Subcutaneous abdominal adipose tissue (tissue), 5 donors: ENCODE measurements at regions not wholly inside any gene's neighbourhood (a gene's known extent, or its start where the extent isn't known, plus 50 kb on each side); places are given as distances from the start of the nearest gene placed in this dataset.

Source experiments
- H3K27ac ChIP-seq: one replicate; pipeline ENCODE4 v1.7.0; 2013; ENCODE audit warnings: low read depth, mild to moderate bottlenecking, inconsistent platforms, low read length, moderate library complexity
- H3K27me3 ChIP-seq, 5 donors: one replicate each; pipeline ENCODE4 v1.7.0; 2013; ENCODE audit warnings: low read length in 5 of 5, inconsistent platforms in 1 of 5; ENCODE audit not compliant: control insufficient read depth in 5 of 5, insufficient read depth in 4 of 5
- H3K36me3 ChIP-seq, 5 donors: one replicate each; pipeline ENCODE4 v1.7.0; 2013; ENCODE audit warnings: low read length in 5 of 5; ENCODE audit not compliant: control insufficient read depth in 5 of 5, insufficient read depth in 5 of 5
- H3K4me1 ChIP-seq, 5 donors: one replicate each; pipeline ENCODE4 v1.7.0; 2013; ENCODE audit warnings: low read length in 5 of 5, mild to moderate bottlenecking in 3 of 5, moderate library complexity in 1 of 5; ENCODE audit not compliant: control insufficient read depth in 5 of 5, insufficient read depth in 5 of 5
- H3K4me3 ChIP-seq, 5 donors: one replicate each; pipeline ENCODE4 v1.7.0; 2013; ENCODE audit warnings: low read length in 5 of 5, low read depth in 1 of 5
- H3K9ac ChIP-seq, 5 donors: one replicate each; pipeline ENCODE4 v1.7.0; 2013; ENCODE audit warnings: low read length in 5 of 5, mild to moderate bottlenecking in 4 of 5, moderate library complexity in 3 of 5
- H3K9me3 ChIP-seq, 5 donors: one replicate each; pipeline ENCODE4 v1.7.0; 2013; ENCODE audit warnings: low read length in 5 of 5; ENCODE audit not compliant: control insufficient read depth in 5 of 5
- donor health status: healthy.
- donor health status: healthy.
- donor health status: healthy.
- donor health status: healthy.
- donor health status: healthy.

DNA sequence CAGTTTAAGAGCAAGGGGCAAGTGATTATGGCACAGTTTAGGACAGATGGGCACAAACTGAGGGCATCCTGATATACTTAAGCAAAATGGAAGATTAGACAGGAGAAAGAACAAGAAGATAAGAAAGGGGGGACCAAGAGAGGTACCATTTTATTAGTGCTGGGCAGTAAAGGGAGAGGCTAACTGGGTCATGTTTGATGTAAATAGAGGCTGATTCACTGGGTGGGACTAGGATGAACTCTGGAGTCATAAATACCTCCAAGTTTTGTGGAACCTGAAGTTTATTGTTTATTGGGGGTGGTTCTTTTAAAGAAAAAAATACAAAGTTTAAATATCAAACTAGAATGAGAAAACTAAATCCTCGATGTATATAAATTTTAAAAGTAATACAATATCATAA lies 1067.2 kb upstream of the GYPC start:
- Histone ChIP-seq H3K36me3 (no peaks in the 10 kb centered on the region), H3K9me3 (peaks cover 0 to 5% (median 0%) of the 10 kb centered on the region in 5 donors), H3K27me3 (no peaks in the 10 kb centered on the region), H3K27ac (no peak overlapping the region), H3K4me1 (no peaks in the 10 kb centered on the region), H3K9ac (no peak overlapping the region), H3K4me3 (no peak overlapping the region)

DNA sequence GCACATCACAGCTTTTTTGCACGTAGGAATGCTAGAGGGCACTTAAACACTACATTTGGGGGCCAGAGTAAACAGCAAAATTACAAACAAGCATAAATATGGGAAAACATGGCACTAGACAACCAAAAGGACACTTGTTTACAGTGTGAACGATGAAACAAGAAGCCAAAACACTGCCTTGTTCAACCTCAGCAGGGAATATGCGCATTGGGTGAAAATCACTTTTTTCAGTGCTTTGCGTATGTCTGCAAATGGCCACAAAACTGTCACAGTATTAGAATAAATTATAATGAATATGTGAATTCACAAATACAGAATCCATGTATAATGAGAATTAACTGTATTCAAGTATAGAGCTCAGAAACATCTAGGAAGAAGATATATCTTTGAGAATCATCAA lies 1064.0 kb upstream of the GYPC start:
- Histone ChIP-seq H3K36me3 (no peaks in the 10 kb centered on the region), H3K9me3 (peaks cover 0 to 5% (median 0%) of the 10 kb centered on the region in 5 donors), H3K4me1 (no peaks in the 10 kb centered on the region), H3K27me3 (no peaks in the 10 kb centered on the region), H3K9ac (no peak overlapping the region), H3K27ac (no peak overlapping the region), H3K4me3 (no peak overlapping the region)

DNA sequence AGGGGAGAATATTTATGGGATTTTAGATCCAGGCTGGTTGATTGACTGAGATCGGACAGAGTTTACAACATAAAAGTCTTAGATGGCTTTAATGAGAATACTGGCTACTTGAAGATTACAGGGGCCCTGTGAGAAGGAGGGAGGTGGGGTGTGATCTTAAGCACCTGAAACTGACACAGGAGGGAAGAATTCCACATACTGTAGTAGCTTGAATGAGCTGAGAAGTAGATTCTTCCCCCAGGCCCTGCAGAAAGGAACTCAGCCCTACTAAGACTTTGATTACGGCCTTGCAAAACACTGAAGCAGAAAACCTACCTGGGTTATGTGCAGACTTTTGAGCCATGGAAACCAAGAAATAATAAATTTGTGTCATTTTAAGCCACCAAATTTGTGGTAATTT lies 1062.9 kb upstream of the GYPC start:
- no peak overlapping the region for H3K9ac ChIP-seq
- no peaks in the 10 kb centered on the region for H3K36me3 ChIP-seq
- H3K4me3 ChIP-seq = no peak overlapping the region
- no peak overlapping the region for H3K27ac ChIP-seq
- H3K27me3 ChIP-seq = no peaks in the 10 kb centered on the region
- no peaks in the 10 kb centered on the region for H3K4me1 ChIP-seq
- H3K9me3 ChIP-seq = peaks cover 0 to 5% (median 0%) of the 10 kb centered on the region in 5 donors

DNA sequence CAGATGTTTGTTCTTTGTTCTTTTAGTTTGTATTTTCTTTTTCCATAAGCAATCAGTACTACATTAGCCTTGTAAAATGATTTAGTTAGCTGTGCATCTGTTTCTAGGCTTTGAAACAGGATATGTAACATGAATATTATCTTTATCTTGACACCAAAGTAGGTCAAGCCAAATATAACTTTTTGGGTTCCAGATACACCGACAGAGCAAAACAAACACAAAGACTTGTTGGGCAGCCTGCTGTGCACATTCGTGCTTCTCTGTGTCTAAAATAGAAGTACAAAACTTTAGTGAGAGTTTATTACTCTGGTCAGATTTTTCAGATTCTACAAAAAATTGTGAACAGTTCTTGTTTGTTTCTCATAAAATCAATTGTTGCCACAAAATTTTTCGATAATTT lies 1059.3 kb upstream of the GYPC start:
- H3K9ac ChIP-seq = no peak overlapping the region
- H3K27me3 ChIP-seq = no peaks in the 10 kb centered on the region
- no peaks in the 10 kb centered on the region for H3K9me3 ChIP-seq
- no peak overlapping the region for H3K4me3 ChIP-seq
- H3K27ac ChIP-seq = no peak overlapping the region
- H3K36me3 ChIP-seq = no peaks in the 10 kb centered on the region
- no peaks in the 10 kb centered on the region for H3K4me1 ChIP-seq

DNA sequence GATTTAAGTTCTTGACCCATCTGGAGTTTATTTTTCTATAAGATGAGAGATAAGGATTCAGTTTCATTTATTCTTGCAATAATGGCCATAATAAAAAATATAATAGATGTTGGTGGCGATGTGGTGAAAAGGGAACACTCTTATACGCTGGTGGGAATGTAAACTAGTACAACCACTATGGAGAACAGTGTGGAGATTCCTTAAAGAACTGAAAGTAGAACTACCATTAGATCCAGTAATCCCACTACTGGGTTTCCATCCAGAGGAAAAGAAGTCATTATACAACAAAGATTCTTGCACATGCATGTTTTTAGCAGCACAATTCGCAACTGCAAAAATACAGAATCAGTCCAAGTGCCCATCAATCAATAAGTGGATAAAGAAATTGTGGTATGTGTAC lies 1040.5 kb upstream of the GYPC start:
- H3K27ac ChIP-seq = no peak overlapping the region
- no peak overlapping the region for H3K9ac ChIP-seq
- no peaks in the 10 kb centered on the region for H3K36me3 ChIP-seq
- H3K4me1 ChIP-seq = no peaks in the 10 kb centered on the region
- no peak overlapping the region for H3K4me3 ChIP-seq
- no peaks in the 10 kb centered on the region for H3K27me3 ChIP-seq
- H3K9me3 ChIP-seq = no peaks in the 10 kb centered on the region

DNA sequence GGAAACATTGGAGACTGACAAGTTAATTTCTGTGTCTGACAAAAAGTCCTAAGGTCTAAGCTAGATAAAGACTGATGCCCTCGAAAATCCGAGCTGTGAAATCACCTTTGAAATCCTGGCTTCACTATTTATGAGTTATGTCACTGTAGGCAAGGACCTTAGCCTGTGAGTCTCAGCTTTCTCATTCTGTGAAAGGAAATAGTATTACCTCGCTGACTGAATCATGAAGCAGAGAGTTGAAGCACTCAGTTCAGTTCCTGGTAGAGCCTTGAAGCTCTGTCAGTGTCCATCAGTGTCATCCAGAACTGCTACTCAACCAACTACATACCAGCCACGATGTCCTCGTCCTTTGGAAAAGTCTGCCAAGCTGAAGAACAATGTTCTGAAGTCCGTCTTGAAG lies 1025.6 kb upstream of the GYPC start:
- Histone ChIP-seq H3K9ac (no peak overlapping the region), H3K36me3 (no peaks in the 10 kb centered on the region), H3K4me1 (no peaks in the 10 kb centered on the region), H3K27ac (no peak overlapping the region), H3K4me3 (no peak overlapping the region), H3K9me3 (peaks cover 0 to 5% (median 0%) of the 10 kb centered on the region in 5 donors), H3K27me3 (no peaks in the 10 kb centered on the region)

DNA sequence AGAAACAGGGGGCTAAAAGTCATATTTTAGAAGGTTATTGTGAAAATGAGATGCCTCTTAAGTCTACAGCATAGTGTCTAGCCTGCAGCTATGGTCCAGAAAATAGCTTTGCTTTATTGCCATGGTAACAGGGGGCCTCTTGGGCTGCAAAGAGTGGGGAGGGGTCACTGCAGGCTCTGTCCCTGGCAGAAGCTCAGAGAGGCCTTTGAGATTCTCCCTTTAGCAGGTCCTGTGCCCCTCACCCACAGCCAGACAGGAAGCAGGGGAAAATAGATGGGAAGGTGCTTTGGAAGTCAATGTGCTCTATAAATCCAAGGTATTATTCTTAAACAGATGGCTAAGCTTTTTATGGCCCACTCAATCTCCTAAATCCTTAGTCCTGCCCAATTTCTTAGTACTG lies 1021.3 kb upstream of the GYPC start:
- no peak overlapping the region for H3K9ac ChIP-seq
- no peak overlapping the region for H3K4me3 ChIP-seq
- H3K9me3 ChIP-seq = peaks cover 0 to 3% (median 0%) of the 10 kb centered on the region in 5 donors
- no peaks in the 10 kb centered on the region for H3K36me3 ChIP-seq
- H3K4me1 ChIP-seq = no peaks in the 10 kb centered on the region
- no peak overlapping the region for H3K27ac ChIP-seq
- H3K27me3 ChIP-seq = no peaks in the 10 kb centered on the region

DNA sequence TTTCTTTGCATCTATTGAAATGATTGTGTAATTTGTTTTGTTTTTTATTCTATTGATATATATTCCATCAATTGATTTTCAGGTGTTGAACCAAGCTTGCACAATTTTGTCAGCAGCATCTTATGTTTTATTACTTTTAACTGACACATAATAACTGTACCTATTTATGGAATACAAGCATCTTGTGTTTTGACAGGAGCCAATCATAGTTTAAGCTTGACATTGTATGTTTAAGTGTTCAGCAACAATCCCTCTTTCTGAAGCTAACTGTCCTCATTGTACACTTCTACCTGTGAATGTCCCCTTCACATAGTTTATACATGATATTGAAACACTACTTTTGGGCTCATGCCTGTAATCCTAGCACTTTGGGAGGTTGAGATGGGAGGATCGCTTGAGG lies 1017.6 kb upstream of the GYPC start:
- no peaks in the 10 kb centered on the region for H3K27me3 ChIP-seq

DNA sequence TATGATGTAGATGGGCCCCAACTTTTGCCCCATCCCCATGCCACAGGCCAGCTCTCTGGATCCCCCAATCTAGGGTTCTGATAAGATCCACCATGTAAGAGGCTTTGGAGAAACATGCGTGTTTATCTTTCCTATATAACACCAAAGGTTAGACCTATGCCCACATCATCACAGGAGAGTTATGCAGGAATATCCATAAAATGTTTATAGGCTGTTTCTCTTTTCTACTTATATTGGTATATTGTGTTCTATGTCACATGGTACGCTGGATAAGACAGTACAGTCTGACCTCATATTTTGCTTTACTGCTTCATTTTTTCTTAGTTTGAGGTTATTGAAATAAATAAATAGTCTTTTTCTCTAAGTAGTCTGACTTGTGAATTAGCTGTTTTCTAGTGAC lies 1013.9 kb upstream of the GYPC start:
- Histone ChIP-seq H3K36me3 (no peaks in the 10 kb centered on the region), H3K4me3 (no peak overlapping the region), H3K9me3 (no peaks in the 10 kb centered on the region), H3K4me1 (peaks cover 0 to 12% (median 3%) of the 10 kb centered on the region in 5 donors), H3K9ac (no peak overlapping the region), H3K27ac (no peak overlapping the region), H3K27me3 (no peaks in the 10 kb centered on the region)

More for the DNA sequence above, 1017.6 kb upstream of the GYPC start:
- Histone ChIP-seq H3K36me3 (no peaks in the 10 kb centered on the region), H3K4me3 (no peak overlapping the region), H3K27ac (no peak overlapping the region), H3K4me1 (peaks cover 0 to 3% (median 0%) of the 10 kb centered on the region in 5 donors), H3K9ac (no peak overlapping the region), H3K9me3 (peaks cover 0 to 3% (median 0%) of the 10 kb centered on the region in 5 donors)

DNA sequence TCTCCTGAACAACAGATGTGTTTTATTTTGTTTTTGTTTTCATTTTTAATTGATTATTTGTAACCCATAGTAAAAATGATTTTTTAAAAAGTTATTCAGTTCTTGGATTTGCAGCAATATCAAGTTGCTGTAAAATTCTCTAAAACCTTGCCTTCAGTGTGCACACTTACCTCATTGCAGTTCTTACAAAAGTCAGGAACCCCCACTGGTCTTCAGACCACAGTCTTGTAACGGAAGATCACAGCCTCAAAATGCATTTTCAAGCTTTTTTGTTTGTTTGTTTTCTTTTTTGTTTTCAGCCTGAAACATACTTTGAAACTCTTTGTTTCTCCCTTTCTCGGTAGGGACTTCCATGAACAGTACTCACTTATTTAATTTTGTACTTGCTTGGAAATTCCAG lies 1012.8 kb upstream of the GYPC start:
- Histone ChIP-seq H3K27me3 (no peaks in the 10 kb centered on the region), H3K36me3 (no peaks in the 10 kb centered on the region), H3K4me1 (peaks cover 0 to 12% (median 3%) of the 10 kb centered on the region in 5 donors), H3K27ac (no peak overlapping the region), H3K4me3 (peak overlapping the region in 3 of 5 donors; percentile 45 to 61 (median 49)), H3K9ac (no peak overlapping the region), H3K9me3 (no peaks in the 10 kb centered on the region)

DNA sequence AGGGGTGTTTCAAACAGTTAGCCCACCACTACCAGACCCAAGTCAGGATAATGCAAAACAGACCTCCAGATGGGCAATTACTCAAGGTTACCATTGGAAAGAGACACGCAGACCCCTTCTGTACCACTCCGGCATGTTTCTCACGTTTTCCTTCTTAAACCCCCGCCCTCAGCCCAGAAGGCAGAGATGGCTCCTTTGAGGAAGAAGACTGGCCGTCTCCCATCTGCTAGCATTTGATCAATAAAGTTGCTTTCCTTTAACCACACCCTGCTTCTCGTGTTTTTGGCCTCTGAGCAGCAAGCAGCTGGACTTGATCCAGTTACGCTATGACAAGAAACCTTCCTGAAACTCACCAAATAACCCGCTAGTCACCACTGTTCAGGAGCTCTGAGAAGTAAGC lies 1012.4 kb upstream of the GYPC start:
- Histone ChIP-seq H3K4me3 (peak overlapping the region in 4 of 5 donors; percentile 45 to 61 (median 49)), H3K36me3 (no peaks in the 10 kb centered on the region), H3K27me3 (no peaks in the 10 kb centered on the region), H3K9me3 (no peaks in the 10 kb centered on the region), H3K4me1 (peaks cover 0 to 12% (median 3%) of the 10 kb centered on the region in 5 donors), H3K9ac (peak overlapping the region in 1 of 5 donors; percentile 19), H3K27ac (no peak overlapping the region)
